Naive thymus-derived CD8-positive, alpha-beta T cell (primary cell): ENCODE measurements at regions not wholly inside any gene's neighbourhood (a gene's known extent, or its start where the extent isn't known, plus 50 kb on each side); places are given as distances from the start of the nearest gene placed in this dataset.
"Not testable (repeated sequence)": the region's sequence is repeated elsewhere in the genome, so short reads cannot be mapped to it uniquely, and the experiment has no call there.

Experiments
- ATAC-seq, 2 donors: fragments of 150-1000 bp; cut with Tn5 transposase in 1 of 2; sonication (Bioruptor Pico), chemical (Tn5 transposase) in 1 of 2; 1 replicate in 1 of 2; 2 replicates in 1 of 2; pipeline ENCODE4 v1.10.0; 2021; ENCODE audit warnings: mild to moderate bottlenecking in 2 of 2, moderate library complexity in 2 of 2
- POLR2A ChIA-PET: fragments of 350-600 bp; sonication (Branson Sonifier 250); formaldehyde crosslinking; loops from one replicate; lab custom pipeline; 2021; ENCODE audit warnings: antibody characterized with exemption; lab: Charles Lee
- DNase-seq, 10 donors: peaks; one replicate each; pipeline versions ENCODE4 v3.0.0 to v3.0.0-alpha.2; 2020 to 2022
- H3K27ac Mint-ChIP-seq, 10 donors: one replicate each; pipeline ENCODE4 v1.8.0; 2020 to 2022; ENCODE audit warnings: mild to moderate bottlenecking in 10 of 10, mixed read lengths in 10 of 10, moderate library complexity in 4 of 10, inconsistent platforms in 1 of 10
- H3K27me3 Mint-ChIP-seq, 5 donors: one replicate each; pipeline ENCODE4 v1.8.0; 2021 to 2022; ENCODE audit warnings: mixed read lengths in 5 of 5
- H3K36me3 Mint-ChIP-seq, 3 donors: one replicate each; pipeline ENCODE4 v1.8.0; 2020 to 2022; ENCODE audit warnings: mixed read lengths in 3 of 3, mild to moderate bottlenecking in 2 of 3, inconsistent platforms in 1 of 3
- H3K4me1 Mint-ChIP-seq, 4 donors: one replicate each; pipeline ENCODE4 v1.8.0; 2021 to 2022; ENCODE audit warnings: mixed read lengths in 4 of 4
- H3K4me3 Mint-ChIP-seq, 10 donors: one replicate each; pipeline ENCODE4 v1.8.0; 2020 to 2022; ENCODE audit warnings: mild to moderate bottlenecking in 10 of 10, mixed read lengths in 10 of 10, moderate library complexity in 6 of 10, inconsistent platforms in 1 of 10
- H3K9me3 Mint-ChIP-seq, 9 donors: one replicate each; pipeline ENCODE4 v1.8.0; 2020 to 2022; ENCODE audit warnings: mixed read lengths in 9 of 9, mild to moderate bottlenecking in 3 of 9, inconsistent platforms in 1 of 9, moderate library complexity in 1 of 9

GRCh38 chr13:109330123-109330522 lies 456.3 kb downstream of the IRS2 start:
- DNase-seq = no peak
- H3K27me3 Mint-ChIP-seq = peaks cover 0 to 26% (median 4%) of the 10 kb centered on the region in 5 donors
- no peak overlapping the region for H3K27ac Mint-ChIP-seq
- H3K9me3 Mint-ChIP-seq = peaks cover 0 to 2% (median 0%) of the 10 kb centered on the region in 9 donors
- no peak overlapping the region for H3K4me3 Mint-ChIP-seq
- H3K36me3 Mint-ChIP-seq = no peaks in the 10 kb centered on the region
- no peaks in the 10 kb centered on the region for H3K4me1 Mint-ChIP-seq
- POLR2A ChIA-PET = no interaction called here
- no peak for ATAC-seq

GRCh38 chr13:109329175-109329574 lies 457.2 kb downstream of the IRS2 start:
- POLR2A ChIA-PET = no interaction called here
- peaks cover 0 to 2% (median 0%) of the 10 kb centered on the region in 9 donors for H3K9me3 Mint-ChIP-seq
- H3K27ac Mint-ChIP-seq = no peak overlapping the region
- ATAC-seq (no peak), DNase-seq (no peak)
- no peaks in the 10 kb centered on the region for H3K4me1 Mint-ChIP-seq
- peaks cover 0 to 20% (median 2%) of the 10 kb centered on the region in 5 donors for H3K27me3 Mint-ChIP-seq
- H3K4me3 Mint-ChIP-seq = no peak overlapping the region
- no peaks in the 10 kb centered on the region for H3K36me3 Mint-ChIP-seq

DNA sequence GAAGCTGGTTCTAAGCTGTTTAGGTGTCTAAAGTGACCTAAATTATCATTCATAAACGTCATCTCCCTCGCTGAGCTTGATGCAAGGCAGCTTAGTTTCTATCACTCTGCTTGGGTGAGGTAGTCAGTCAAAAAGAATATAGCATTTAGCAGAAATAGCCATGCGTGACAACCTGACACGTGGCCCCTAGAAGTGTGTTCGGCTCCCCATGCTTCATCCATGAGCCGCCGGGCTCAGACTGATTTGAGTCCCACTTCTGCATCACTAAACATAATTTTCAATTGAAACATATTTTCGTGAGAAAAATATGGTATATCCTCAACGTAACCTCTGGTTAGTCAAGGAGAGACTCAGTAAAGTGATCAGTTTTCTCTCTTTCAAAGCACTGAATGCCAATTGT lies 459.8 kb downstream of the IRS2 start:
- Mint-ChIP-seq H3K27me3 (peaks cover 0 to 4% (median 1%) of the 10 kb centered on the region in 5 donors), H3K9me3 (peaks cover 0 to 2% (median 0%) of the 10 kb centered on the region in 9 donors), H3K4me3 (no peak overlapping the region), H3K36me3 (no peaks in the 10 kb centered on the region), H3K4me1 (no peaks in the 10 kb centered on the region), H3K27ac (no peak overlapping the region)
- DNase-seq = no peak
- ATAC-seq = no peak
- POLR2A ChIA-PET = no interaction called here

- H3K36me3 Mint-ChIP-seq = no peaks in the 10 kb centered on the region
- ATAC-seq (no peak), DNase-seq (no peak)
- no peak overlapping the region for H3K27ac Mint-ChIP-seq
- H3K9me3 Mint-ChIP-seq = peaks cover 0 to 3% (median 0%) of the 10 kb centered on the region in 9 donors
- peaks cover 0 to 9% (median 7%) of the 10 kb centered on the region in 5 donors for H3K27me3 Mint-ChIP-seq
- H3K4me3 Mint-ChIP-seq = no peak overlapping the region
- H3K4me1 Mint-ChIP-seq = no peaks in the 10 kb centered on the region
- POLR2A ChIA-PET = no interaction called here
These were observed 463.0 kb downstream of the IRS2 start for GRCh38 chr13:109323338-109323737.

- DNase-seq (no peak), ATAC-seq (no peak)
- Mint-ChIP-seq H3K36me3 (no peaks in the 10 kb centered on the region), H3K4me3 (no peak overlapping the region), H3K27me3 (peaks cover 0 to 21% (median 8%) of the 10 kb centered on the region in 5 donors), H3K4me1 (no peaks in the 10 kb centered on the region), H3K27ac (no peak overlapping the region), H3K9me3 (peaks cover 0 to 4% (median 0%) of the 10 kb centered on the region in 9 donors)
- POLR2A ChIA-PET = no interaction called here
These were observed 467.3 kb downstream of the IRS2 start for GRCh38 chr13:109318945-109319590.

DNA sequence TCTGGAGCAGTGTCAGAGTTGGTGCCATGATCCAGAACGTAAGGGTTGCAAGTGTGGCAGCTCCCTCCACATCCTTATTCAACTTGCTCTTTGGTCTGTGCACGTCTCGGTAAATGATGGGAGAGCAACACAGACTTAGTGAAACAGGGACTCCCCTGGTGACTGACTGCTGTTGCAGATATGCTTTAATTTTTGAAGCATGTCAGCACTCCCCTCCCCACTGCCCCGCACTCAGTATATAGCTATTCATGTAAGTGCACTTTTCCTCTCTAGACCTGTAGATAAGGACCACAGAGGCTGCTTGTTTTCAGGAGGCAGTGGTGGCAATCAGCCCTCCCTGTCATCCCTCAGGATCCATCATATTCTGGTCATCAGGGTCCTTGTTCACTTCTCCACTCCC lies 470.9 kb downstream of the IRS2 start:
- Mint-ChIP-seq H3K36me3 (no peaks in the 10 kb centered on the region), H3K9me3 (peaks cover 0 to 3% (median 0%) of the 10 kb centered on the region in 9 donors), H3K4me3 (no peak overlapping the region), H3K27me3 (peaks cover 0 to 24% (median 12%) of the 10 kb centered on the region in 5 donors), H3K27ac (no peak overlapping the region), H3K4me1 (no peaks in the 10 kb centered on the region)
- no peak for DNase-seq
- POLR2A ChIA-PET = no interaction called here
- no peak for ATAC-seq

- POLR2A ChIA-PET = no interaction called here
- Mint-ChIP-seq H3K9me3 (peaks cover 0 to 3% (median 0%) of the 10 kb centered on the region in 9 donors), H3K4me1 (no peaks in the 10 kb centered on the region), H3K27ac (no peak overlapping the region), H3K36me3 (no peaks in the 10 kb centered on the region), H3K4me3 (no peak overlapping the region), H3K27me3 (peaks cover 0 to 16% (median 9%) of the 10 kb centered on the region in 5 donors)
- ATAC-seq = no peak
- DNase-seq = no peak
These were observed 472.3 kb downstream of the IRS2 start for GRCh38 chr13:109314101-109314500.

- POLR2A ChIA-PET = no interaction called here
- H3K4me3 Mint-ChIP-seq = no peak overlapping the region
- ATAC-seq = no peak
- H3K4me1 Mint-ChIP-seq = no peaks in the 10 kb centered on the region
- no peak overlapping the region for H3K27ac Mint-ChIP-seq
- no peak for DNase-seq
- H3K9me3 Mint-ChIP-seq = peaks cover 0 to 2% (median 0%) of the 10 kb centered on the region in 9 donors
- peaks cover 0 to 23% (median 11%) of the 10 kb centered on the region in 5 donors for H3K27me3 Mint-ChIP-seq
- no peaks in the 10 kb centered on the region for H3K36me3 Mint-ChIP-seq
These were observed 474.0 kb downstream of the IRS2 start for GRCh38 chr13:109312399-109312798.

- DNase-seq, H3K36me3 Mint-ChIP-seq, H3K4me3 Mint-ChIP-seq, H3K9me3 Mint-ChIP-seq, H3K27ac Mint-ChIP-seq, H3K4me1 Mint-ChIP-seq, POLR2A ChIA-PET, ATAC-seq: not testable (repeated sequence)
- H3K27me3 Mint-ChIP-seq = peaks cover 0 to 25% (median 9%) of the 10 kb centered on the region in 5 donors
These were observed 474.9 kb downstream of the IRS2 start for GRCh38 chr13:109311431-109311976.

- no peaks in the 10 kb centered on the region for H3K36me3 Mint-ChIP-seq
- POLR2A ChIA-PET = no interaction called here
- H3K4me3 Mint-ChIP-seq = no peak overlapping the region
- ATAC-seq (no peak), DNase-seq (no peak)
- H3K4me1 Mint-ChIP-seq = no peaks in the 10 kb centered on the region
- H3K27me3 Mint-ChIP-seq = peaks cover 0 to 13% (median 5%) of the 10 kb centered on the region in 5 donors
- H3K27ac Mint-ChIP-seq = no peak overlapping the region
- H3K9me3 Mint-ChIP-seq = peaks cover 0 to 2% (median 0%) of the 10 kb centered on the region in 9 donors
These were observed 476.6 kb downstream of the IRS2 start for GRCh38 chr13:109309625-109310363.

GRCh38 chr13:109307027-109307426 lies 479.4 kb downstream of the IRS2 start:
- Mint-ChIP-seq H3K36me3 (no peaks in the 10 kb centered on the region), H3K4me1 (no peaks in the 10 kb centered on the region), H3K27ac (no peak overlapping the region), H3K27me3 (peaks cover 0 to 9% (median 2%) of the 10 kb centered on the region in 5 donors), H3K9me3 (no peaks in the 10 kb centered on the region), H3K4me3 (no peak overlapping the region)
- ATAC-seq = no peak
- POLR2A ChIA-PET = no interaction called here
- no peak for DNase-seq

GRCh38 chr13:109301726-109302125 lies 484.7 kb downstream of the IRS2 start:
- Mint-ChIP-seq H3K4me1 (no peaks in the 10 kb centered on the region), H3K27me3 (peaks cover 0 to 11% (median 4%) of the 10 kb centered on the region in 5 donors), H3K27ac (no peak overlapping the region), H3K36me3 (no peaks in the 10 kb centered on the region), H3K9me3 (peaks cover 0 to 3% (median 0%) of the 10 kb centered on the region in 9 donors), H3K4me3 (no peak overlapping the region)
- POLR2A ChIA-PET = no interaction called here
- ATAC-seq = no peak
- DNase-seq = no peak

GRCh38 chr13:109301276-109301675 lies 485.1 kb downstream of the IRS2 start:
- H3K9me3 Mint-ChIP-seq = peaks cover 0 to 3% (median 0%) of the 10 kb centered on the region in 9 donors
- no peak overlapping the region for H3K4me3 Mint-ChIP-seq
- no peak overlapping the region for H3K27ac Mint-ChIP-seq
- H3K27me3 Mint-ChIP-seq = peaks cover 0 to 11% (median 4%) of the 10 kb centered on the region in 5 donors
- POLR2A ChIA-PET = no interaction called here
- no peaks in the 10 kb centered on the region for H3K36me3 Mint-ChIP-seq
- no peak for DNase-seq
- no peak for ATAC-seq
- H3K4me1 Mint-ChIP-seq = no peaks in the 10 kb centered on the region
